ENCODE measurements at regions not wholly inside any gene's neighbourhood (a gene's known extent, or its start where the extent isn't known, plus 50 kb on each side); places are given as distances from the start of the nearest gene placed in this dataset.

GRCh38 chr20:47878601-47879027 is 93.3 kb upstream of the SULF2 start:
- intact Hi-C loops (cut with DNase I), result no loop called here

GRCh38 chr20:47876311-47877088 is 91.2 kb upstream of the SULF2 start:
- intact Hi-C loops (cut with DNase I), result no loop called here
- H3K36me3 ChIP-seq, result no peaks in the 10 kb centered on the region
- H3K4me3 ChIP-seq, result no peak overlapping the region
- no peak overlapping the region for H3K27ac ChIP-seq
- DNase-seq (ENCODE audit: extremely low spot score in 2 of 2), result no peak
- H3K9me3 ChIP-seq, result no peaks in the 10 kb centered on the region
- TF ChIP-seq, protein P1, sequence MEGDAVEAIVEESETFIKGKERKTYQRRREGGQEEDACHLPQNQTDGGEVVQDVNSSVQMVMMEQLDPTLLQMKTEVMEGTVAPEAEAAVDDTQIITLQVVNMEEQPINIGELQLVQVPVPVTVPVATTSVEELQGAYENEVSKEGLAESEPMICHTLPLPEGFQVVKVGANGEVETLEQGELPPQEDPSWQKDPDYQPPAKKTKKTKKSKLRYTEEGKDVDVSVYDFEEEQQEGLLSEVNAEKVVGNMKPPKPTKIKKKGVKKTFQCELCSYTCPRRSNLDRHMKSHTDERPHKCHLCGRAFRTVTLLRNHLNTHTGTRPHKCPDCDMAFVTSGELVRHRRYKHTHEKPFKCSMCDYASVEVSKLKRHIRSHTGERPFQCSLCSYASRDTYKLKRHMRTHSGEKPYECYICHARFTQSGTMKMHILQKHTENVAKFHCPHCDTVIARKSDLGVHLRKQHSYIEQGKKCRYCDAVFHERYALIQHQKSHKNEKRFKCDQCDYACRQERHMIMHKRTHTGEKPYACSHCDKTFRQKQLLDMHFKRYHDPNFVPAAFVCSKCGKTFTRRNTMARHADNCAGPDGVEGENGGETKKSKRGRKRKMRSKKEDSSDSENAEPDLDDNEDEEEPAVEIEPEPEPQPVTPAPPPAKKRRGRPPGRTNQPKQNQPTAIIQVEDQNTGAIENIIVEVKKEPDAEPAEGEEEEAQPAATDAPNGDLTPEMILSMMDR (IDR thresholded peaks at IDR 0.05), result no peak
- no peak for TF ChIP-seq POLR2AphosphoS5 (IDR thresholded peaks at IDR 0.05; ENCODE audit: insufficient read depth in 1 of 2, low read depth in 1 of 2)
- TF ChIP-seq POLR2A (IDR thresholded peaks at IDR 0.05), result no peak
- no peaks in the 10 kb centered on the region for H3K27me3 ChIP-seq
- H3K4me1 ChIP-seq, result no peaks in the 10 kb centered on the region

More at GRCh38 chr20:47878601-47879027, 93.3 kb upstream of the SULF2 start:
- Histone ChIP-seq H3K4me1 (no peaks in the 10 kb centered on the region), H3K36me3 (no peaks in the 10 kb centered on the region), H3K27ac (no peak overlapping the region), H3K9me3 (no peaks in the 10 kb centered on the region), H3K27me3 (no peaks in the 10 kb centered on the region), H3K4me3 (no peak overlapping the region)
- no peak for TF ChIP-seq POLR2AphosphoS5 (IDR thresholded peaks at IDR 0.05; ENCODE audit: insufficient read depth in 1 of 2, low read depth in 1 of 2)
- TF ChIP-seq, protein P1 (IDR thresholded peaks at IDR 0.05), result no peak
- TF ChIP-seq POLR2A (IDR thresholded peaks at IDR 0.05), result no peak
- no peak for DNase-seq (ENCODE audit: extremely low spot score in 2 of 2)

GRCh38 chr20:47875297-47876025 is 90.2 kb upstream of the SULF2 start:
- intact Hi-C loops (cut with DNase I), result no loop called here
- Histone ChIP-seq H3K9me3 (no peaks in the 10 kb centered on the region), H3K4me1 (no peaks in the 10 kb centered on the region), H3K36me3 (no peaks in the 10 kb centered on the region), H3K4me3 (no peak overlapping the region), H3K27ac (no peak overlapping the region), H3K27me3 (no peaks in the 10 kb centered on the region)
- no peak for TF ChIP-seq POLR2AphosphoS5 (IDR thresholded peaks at IDR 0.05; ENCODE audit: insufficient read depth in 1 of 2, low read depth in 1 of 2)
- TF ChIP-seq, protein P1 (IDR thresholded peaks at IDR 0.05), result no peak
- no peak for TF ChIP-seq POLR2A (IDR thresholded peaks at IDR 0.05)
- no peak for DNase-seq (ENCODE audit: extremely low spot score in 2 of 2)

GRCh38 chr20:47872341-47872740 is 87.1 kb upstream of the SULF2 start:
- intact Hi-C loops (cut with DNase I), result no loop called here
- no peak overlapping the region for H3K4me3 ChIP-seq
- H3K27me3 ChIP-seq, result no peaks in the 10 kb centered on the region
- no peak for DNase-seq (ENCODE audit: extremely low spot score in 2 of 2)
- no peaks in the 10 kb centered on the region for H3K9me3 ChIP-seq
- no peaks in the 10 kb centered on the region for H3K36me3 ChIP-seq
- H3K4me1 ChIP-seq, result no peaks in the 10 kb centered on the region
- TF ChIP-seq, protein P1 (IDR thresholded peaks at IDR 0.05), result no peak
- TF ChIP-seq POLR2A (IDR thresholded peaks at IDR 0.05) (no peak), POLR2AphosphoS5 (IDR thresholded peaks at IDR 0.05; ENCODE audit: insufficient read depth in 1 of 2, low read depth in 1 of 2) (no peak)
- no peak overlapping the region for H3K27ac ChIP-seq

DNA sequence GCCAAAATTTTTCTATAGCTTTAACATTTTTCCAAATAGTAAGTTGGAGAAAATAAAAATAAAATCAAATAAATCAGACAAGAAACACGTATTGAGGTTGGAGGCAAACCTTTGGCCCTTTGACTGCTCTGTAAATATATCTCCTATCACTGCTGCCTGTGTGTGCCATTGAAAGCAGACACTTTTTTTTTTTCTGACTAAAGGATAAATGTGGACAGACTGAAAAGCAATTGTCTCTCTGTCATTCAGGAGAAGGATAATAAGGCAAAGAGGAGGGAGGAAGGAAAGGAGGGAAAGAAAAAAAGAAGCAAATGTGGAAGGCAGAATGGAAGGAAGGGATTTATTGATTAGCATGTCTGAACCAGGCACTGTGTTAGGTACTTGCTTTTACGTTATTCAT is 85.2 kb upstream of the SULF2 start:
- Histone ChIP-seq H3K4me3 (no peak overlapping the region), H3K36me3 (no peaks in the 10 kb centered on the region), H3K9me3 (no peaks in the 10 kb centered on the region), H3K27ac (no peak overlapping the region), H3K4me1 (no peaks in the 10 kb centered on the region), H3K27me3 (no peaks in the 10 kb centered on the region)
- DNase-seq (ENCODE audit: extremely low spot score in 2 of 2), result no peak
- TF ChIP-seq POLR2AphosphoS5 (IDR thresholded peaks at IDR 0.05; ENCODE audit: insufficient read depth in 1 of 2, low read depth in 1 of 2) (no peak), POLR2A (IDR thresholded peaks at IDR 0.05) (no peak)
- TF ChIP-seq, protein P1 (IDR thresholded peaks at IDR 0.05), result no peak
- intact Hi-C loops (cut with DNase I), result no loop called here
